Endodermal cell (in vitro differentiated cells): ENCODE measurements at regions not wholly inside any gene's neighbourhood (a gene's known extent, or its start where the extent isn't known, plus 50 kb on each side); places are given as distances from the start of the nearest gene placed in this dataset.
A peak's percentile ranks its signal among the peaks of the same experiment; 100 is the strongest.

ENCODE experiments used
- DNase-seq: peaks from one replicate; pipeline ENCODE4 v3.0.0-alpha.2; 2017
- H3K27ac ChIP-seq: 2 replicates; pipeline ENCODE4 v1.5.1; 2013; ENCODE audit warnings: mild to moderate bottlenecking, low read depth, low read length, moderate library complexity
- H3K27me3 ChIP-seq: 2 replicates; pipeline ENCODE4 v1.6.1; 2013; ENCODE audit warnings: mild to moderate bottlenecking, low read length, moderate library complexity; ENCODE audit not compliant: insufficient read depth, control insufficient read depth, poor library complexity, severe bottlenecking
- H3K36me3 ChIP-seq: 2 replicates; pipeline ENCODE4 v1.7.0; 2013; ENCODE audit warnings: mild to moderate bottlenecking, low read length, moderate library complexity; ENCODE audit not compliant: control insufficient read depth, insufficient read depth
- H3K4me1 ChIP-seq: one replicate; pipeline ENCODE4 v1.7.0; 2013; ENCODE audit warnings: low read length; ENCODE audit not compliant: control insufficient read depth, insufficient read depth
- H3K4me3 ChIP-seq: 2 replicates; pipeline ENCODE4 v1.5.1; 2013; ENCODE audit warnings: mild to moderate bottlenecking, low read length, moderate library complexity
- H3K9ac ChIP-seq: 2 replicates; pipeline ENCODE4 v1.6.1; 2013; ENCODE audit warnings: mild to moderate bottlenecking, low read length, moderate library complexity; ENCODE audit not compliant: poor library complexity, severe bottlenecking; ENCODE audit errors: extremely low read depth
- H3K9me3 ChIP-seq: 2 replicates; pipeline ENCODE4 v1.6.1; 2013; ENCODE audit warnings: mild to moderate bottlenecking, low read length, moderate library complexity; ENCODE audit not compliant: control insufficient read depth
- H3K27ac Mint-ChIP-seq: 2 replicates; pipeline ENCODE4 v1.8.0; 2020; ENCODE audit warnings: mixed read lengths
- H3K27me3 Mint-ChIP-seq: 2 replicates; pipeline ENCODE4 v1.8.0; 2021; ENCODE audit warnings: mild to moderate bottlenecking, mixed read lengths; ENCODE audit not compliant: insufficient read depth
- H3K36me3 Mint-ChIP-seq: 2 replicates; pipeline ENCODE4 v1.8.0; 2020; ENCODE audit warnings: low read depth, mixed read lengths
- H3K4me1 Mint-ChIP-seq: 2 replicates; pipeline ENCODE4 v1.8.0; 2020; ENCODE audit warnings: mixed read lengths
- H3K4me3 Mint-ChIP-seq: 2 replicates; pipeline ENCODE4 v1.8.0; 2020; ENCODE audit warnings: mild to moderate bottlenecking, moderate library complexity, mixed read lengths
- H3K9me3 Mint-ChIP-seq: 2 replicates; pipeline ENCODE4 v1.8.0; 2020; ENCODE audit warnings: mild to moderate bottlenecking, mixed read lengths
- CTCF ChIP-seq: fragments of 200-600 bp; sonication (generic); conservative IDR thresholded peaks from 2 replicates; pipeline ENCODE4 v1.5.0; 2021; ENCODE audit warnings: antibody characterized with exemption, mild to moderate bottlenecking
- WGBS, 2 experiments: methylation state at CpG; one replicate each; pipeline versions ENCODE4 v1.1.5 to v1.1.7; 2013; ENCODE audit warnings: missing lambda C conversion rate in 2 of 2, mixed read lengths in 1 of 2; ENCODE audit not compliant: insufficient coverage in 1 of 2, insufficient read length in 1 of 2; 5-methylcytosine and 5-hydroxymethylcytosine counted together

- Mint-ChIP-seq H3K4me1 (peaks cover 44% of the 10 kb centered on the region), H3K27me3 (peaks cover 14% of the 10 kb centered on the region), H3K27ac (peak overlapping the region; percentile 76), H3K36me3 (no peaks in the 10 kb centered on the region), H3K9me3 (no peaks in the 10 kb centered on the region), H3K4me3 (no peak overlapping the region)
- peak; percentile 52 for DNase-seq
- H3K36me3 ChIP-seq = no peaks in the 10 kb centered on the region
- TF ChIP-seq CTCF = peak; percentile 26
- H3K27me3 ChIP-seq = no peaks in the 10 kb centered on the region
- no peaks in the 10 kb centered on the region for H3K9me3 ChIP-seq
- H3K9ac ChIP-seq = no peak overlapping the region
- H3K4me1 ChIP-seq = peaks cover 15% of the 10 kb centered on the region
- H3K4me3 ChIP-seq = no peak overlapping the region
- no peak overlapping the region for H3K27ac ChIP-seq
Measured at GRCh38 chr7:33710608-33711007, 194.7 kb upstream of the BMPER start.

GRCh38 chr7:33711231-33712019 is 193.9 kb upstream of the BMPER start:
- H3K9me3 Mint-ChIP-seq = no peaks in the 10 kb centered on the region
- H3K4me1 ChIP-seq = peaks cover 9% of the 10 kb centered on the region
- H3K27ac ChIP-seq = no peak overlapping the region
- peak overlapping the region; percentile 14 for H3K4me3 Mint-ChIP-seq
- peak; percentile 80 for DNase-seq
- no peaks in the 10 kb centered on the region for H3K36me3 ChIP-seq
- H3K27me3 Mint-ChIP-seq = peaks cover 14% of the 10 kb centered on the region
- WGBS, 2 experiments = 50 to 61% methylated on average over 4 to 6 of the region's 6 CpGs
- TF ChIP-seq CTCF = no peak
- no peaks in the 10 kb centered on the region for H3K27me3 ChIP-seq
- peaks cover 36% of the 10 kb centered on the region for H3K4me1 Mint-ChIP-seq
- peak overlapping the region; percentile 91 for H3K27ac Mint-ChIP-seq
- no peak overlapping the region for H3K4me3 ChIP-seq
- no peaks in the 10 kb centered on the region for H3K9me3 ChIP-seq
- no peak overlapping the region for H3K9ac ChIP-seq
- H3K36me3 Mint-ChIP-seq = no peaks in the 10 kb centered on the region

GRCh38 chr7:33712020-33712414 is 193.3 kb upstream of the BMPER start:
- Histone ChIP-seq H3K9ac (no peak overlapping the region), H3K27ac (no peak overlapping the region), H3K27me3 (no peaks in the 10 kb centered on the region), H3K36me3 (no peaks in the 10 kb centered on the region), H3K4me1 (peaks cover 9% of the 10 kb centered on the region), H3K4me3 (no peak overlapping the region), H3K9me3 (no peaks in the 10 kb centered on the region)
- Mint-ChIP-seq H3K36me3 (no peaks in the 10 kb centered on the region), H3K27ac (peak overlapping the region; percentile 91), H3K4me3 (no peak overlapping the region), H3K4me1 (peaks cover 36% of the 10 kb centered on the region), H3K9me3 (no peaks in the 10 kb centered on the region), H3K27me3 (peaks cover 13% of the 10 kb centered on the region)
- no peak for DNase-seq
- 83 to 87% methylated on average over 3 to 4 of the region's 4 CpGs for WGBS, 2 experiments
- TF ChIP-seq CTCF = no peak
